Vagina (tissue), 2 donors: ENCODE measurements at regions not wholly inside any gene's neighbourhood (a gene's known extent, or its start where the extent isn't known, plus 50 kb on each side); places are given as distances from the start of the nearest gene placed in this dataset.

Experiments
- DNase-seq, 2 donors: peaks; one replicate each; pipeline ENCODE4 v3.0.0-alpha.2; 2017; ENCODE audit errors: extremely low spot score in 2 of 2
- H3K27ac ChIP-seq: fragments of 200-600 bp; sonication (generic); one replicate; pipeline ENCODE4 v1.5.1; 2019
- H3K27me3 ChIP-seq: fragments of 200-600 bp; sonication (generic); one replicate; pipeline ENCODE4 v1.5.1; 2019
- H3K36me3 ChIP-seq, 2 donors: fragments of 200-600 bp; sonication (generic); one replicate each; pipeline ENCODE4 v1.5.1; 2017 to 2019
- H3K4me1 ChIP-seq: fragments of 200-600 bp; sonication (generic); one replicate; pipeline ENCODE4 v1.5.1; 2019
- H3K4me3 ChIP-seq, 2 donors: fragments of 200-600 bp; sonication (generic); 1 replicate in 1 of 2; 2 replicates in 1 of 2; pipeline ENCODE4 v1.5.1; 2016 to 2019
- H3K9me3 ChIP-seq: fragments of 200-600 bp; sonication (generic); one replicate; pipeline ENCODE4 v1.5.1; 2019
- CTCF ChIP-seq, 3 experiments: fragments of 450-650 bp in 2 of 3; fragments of 200-600 bp in 1 of 3; sonication (generic) in 1 of 3; IDR thresholded peaks; one replicate each; pipeline ENCODE4 v1.5.1; 2017 to 2019; ENCODE audit warnings: antibody characterized with exemption in 3 of 3, mild to moderate bottlenecking in 2 of 3, moderate library complexity in 2 of 3
- POLR2A ChIP-seq, 2 donors: fragments of 450-650 bp; IDR thresholded peaks; one replicate each; pipeline ENCODE4 v1.6.1; 2017; ENCODE audit warnings: antibody characterized with exemption in 2 of 2, mild to moderate bottlenecking in 2 of 2, moderate library complexity in 2 of 2
- POLR2AphosphoS5 ChIP-seq, 2 donors: sonication (generic); formaldehyde crosslinking; IDR thresholded peaks; one replicate each; pipeline ENCODE4 v1.9.0; 2017; ENCODE audit warnings: antibody characterized with exemption in 2 of 2, mild to moderate bottlenecking in 2 of 2, low read depth in 1 of 2; ENCODE audit not compliant: insufficient read depth in 1 of 2
- intact Hi-C: fragments of 100-400 bp; cut with DNase I; formaldehyde crosslinking; loops from one replicate; pipeline ENCODE4 v1.15.1; 2023

GRCh38 chr21:26784974-26785373 lies 60.2 kb downstream of the ADAMTS1 start:
- intact Hi-C loops = no loop called here
- no peaks in the 10 kb centered on the region for H3K9me3 ChIP-seq
- no peaks in the 10 kb centered on the region for H3K4me1 ChIP-seq
- TF ChIP-seq POLR2AphosphoS5 (IDR thresholded peaks at IDR 0.05; ENCODE audit: insufficient read depth in 1 of 2, low read depth in 1 of 2) (peak; percentile 11 to 55), POLR2A (IDR thresholded peaks at IDR 0.05) (no peak), CTCF (IDR thresholded peaks at IDR 0.05) (no peak)
- no peak overlapping the region for H3K4me3 ChIP-seq
- no peak for DNase-seq
- no peaks in the 10 kb centered on the region for H3K36me3 ChIP-seq
- no peak overlapping the region for H3K27ac ChIP-seq
- H3K27me3 ChIP-seq = no peaks in the 10 kb centered on the region

- no peak overlapping the region for H3K27ac ChIP-seq
- TF ChIP-seq POLR2A (IDR thresholded peaks at IDR 0.05) (no peak), POLR2AphosphoS5 (IDR thresholded peaks at IDR 0.05; ENCODE audit: insufficient read depth in 1 of 2, low read depth in 1 of 2) (no peak), CTCF (IDR thresholded peaks at IDR 0.05) (no peak)
- intact Hi-C loops = loop anchor here (2.0 kb wide), 1 partner anchor 17 kb away; no protein-coding TSS in a partner anchor
- no peaks in the 10 kb centered on the region for H3K36me3 ChIP-seq
- H3K4me1 ChIP-seq = no peaks in the 10 kb centered on the region
- no peak overlapping the region for H3K4me3 ChIP-seq
- DNase-seq = no peak
- H3K27me3 ChIP-seq = no peaks in the 10 kb centered on the region
- H3K9me3 ChIP-seq = no peaks in the 10 kb centered on the region
These were observed 61.6 kb downstream of the ADAMTS1 start for GRCh38 chr21:26783466-26784195.

GRCh38 chr21:26782747-26783146 lies 62.5 kb downstream of the ADAMTS1 start:
- Histone ChIP-seq H3K4me1 (no peaks in the 10 kb centered on the region), H3K9me3 (no peaks in the 10 kb centered on the region), H3K36me3 (no peaks in the 10 kb centered on the region), H3K4me3 (no peak overlapping the region), H3K27me3 (no peaks in the 10 kb centered on the region), H3K27ac (no peak overlapping the region)
- intact Hi-C loops = loop anchor here (2.0 kb wide), 1 partner anchor 18 kb away; no protein-coding TSS in a partner anchor
- TF ChIP-seq CTCF (IDR thresholded peaks at IDR 0.05) = no peak
- TF ChIP-seq POLR2AphosphoS5 (IDR thresholded peaks at IDR 0.05; ENCODE audit: insufficient read depth in 1 of 2, low read depth in 1 of 2) = peak in 1 of 2 donors; percentile 10
- no peak for DNase-seq

- no peaks in the 10 kb centered on the region for H3K27me3 ChIP-seq
- H3K9me3 ChIP-seq = no peaks in the 10 kb centered on the region
- H3K27ac ChIP-seq = no peak overlapping the region
- H3K4me1 ChIP-seq = no peaks in the 10 kb centered on the region
- TF ChIP-seq POLR2A (IDR thresholded peaks at IDR 0.05) (no peak), POLR2AphosphoS5 (IDR thresholded peaks at IDR 0.05; ENCODE audit: insufficient read depth in 1 of 2, low read depth in 1 of 2) (no peak), CTCF (IDR thresholded peaks at IDR 0.05) (no peak)
- no peaks in the 10 kb centered on the region for H3K36me3 ChIP-seq
- no peak for DNase-seq
- intact Hi-C loops = loop anchor here (2.0 kb wide), 1 partner anchor 18 kb away; no protein-coding TSS in a partner anchor
- no peak overlapping the region for H3K4me3 ChIP-seq
These were observed 62.9 kb downstream of the ADAMTS1 start for GRCh38 chr21:26782331-26782730.

GRCh38 chr21:26781331-26781730 lies 63.9 kb downstream of the ADAMTS1 start:
- no peak overlapping the region for H3K4me3 ChIP-seq
- TF ChIP-seq POLR2AphosphoS5 (IDR thresholded peaks at IDR 0.05; ENCODE audit: insufficient read depth in 1 of 2, low read depth in 1 of 2) = no peak
- no peak for TF ChIP-seq CTCF (IDR thresholded peaks at IDR 0.05)
- intact Hi-C loops = no loop called here
- no peaks in the 10 kb centered on the region for H3K27me3 ChIP-seq
- no peak for DNase-seq
- H3K36me3 ChIP-seq = no peaks in the 10 kb centered on the region
- no peaks in the 10 kb centered on the region for H3K4me1 ChIP-seq
- no peak overlapping the region for H3K27ac ChIP-seq
- H3K9me3 ChIP-seq = no peaks in the 10 kb centered on the region
